ENCODE measurements at regions not wholly inside any gene's neighbourhood (a gene's known extent, or its start where the extent isn't known, plus 50 kb on each side); places are given as distances from the start of the nearest gene placed in this dataset.
"Not testable (repeated sequence)": the region's sequence is repeated elsewhere in the genome, so short reads cannot be mapped to it uniquely, and the experiment has no call there.

GRCh38 chr18:55763805-55764204, 175.8 kb upstream of the TCF4 start:
- DNase-seq (ENCODE audit: low read depth), result no peak

DNA sequence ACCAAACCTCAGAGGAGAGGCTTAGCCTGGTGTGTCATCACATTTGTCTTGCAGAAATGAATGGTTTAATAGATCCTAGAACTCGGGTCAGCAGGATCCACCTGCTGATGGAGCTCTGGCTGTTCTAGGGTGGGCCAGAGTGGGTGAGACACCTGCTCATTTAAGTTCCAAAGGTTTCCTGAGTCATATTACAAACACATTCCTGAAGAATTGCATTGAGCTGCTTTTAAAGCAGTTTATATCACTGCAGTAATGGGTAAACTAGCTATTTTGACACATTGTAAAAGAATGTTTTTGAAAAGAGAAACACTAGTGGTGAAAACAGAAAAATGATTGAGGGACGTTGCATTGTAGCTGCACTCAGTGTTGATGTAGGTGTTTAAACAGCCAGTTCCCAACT, 175.3 kb upstream of the TCF4 start:
- H3K4me3 ChIP-seq (ENCODE audit: low read depth, low read length), result no peak overlapping the region
- peak; percentile 47 for DNase-seq (ENCODE audit: low read depth)

More at GRCh38 chr18:55763805-55764204, 175.8 kb upstream of the TCF4 start:
- H3K4me3 ChIP-seq (ENCODE audit: low read depth, low read length), result no peak overlapping the region

GRCh38 chr18:55762424-55762823, 174.4 kb upstream of the TCF4 start:
- no peak overlapping the region for H3K4me3 ChIP-seq (ENCODE audit: low read depth, low read length)
- no peak for DNase-seq (ENCODE audit: low read depth)

GRCh38 chr18:55753643-55754263, 165.8 kb upstream of the TCF4 start:
- no peak overlapping the region for H3K4me3 ChIP-seq (ENCODE audit: low read depth, low read length)
- DNase-seq (ENCODE audit: low read depth), result no peak

DNA sequence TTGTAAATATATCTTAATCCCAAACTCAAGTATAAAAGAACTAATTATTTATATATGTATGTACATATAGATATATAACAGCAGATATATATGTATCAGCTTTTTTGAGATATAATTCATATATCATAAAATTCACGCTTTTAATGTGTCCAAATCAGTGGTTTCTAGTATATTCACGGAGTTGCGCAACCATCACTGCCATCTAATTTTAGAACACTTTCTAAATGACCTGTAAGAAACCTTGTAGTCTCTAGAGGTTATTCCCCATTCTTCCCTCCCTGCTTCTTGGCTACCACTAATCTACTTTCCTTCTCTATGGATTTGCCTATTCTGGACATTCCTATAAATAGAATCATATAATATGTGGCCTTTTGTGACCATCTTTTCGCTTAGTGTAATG, 163.5 kb upstream of the TCF4 start:
- no peak for DNase-seq (ENCODE audit: low read depth)
- H3K4me3 ChIP-seq (ENCODE audit: low read depth, low read length), result no peak overlapping the region

DNA sequence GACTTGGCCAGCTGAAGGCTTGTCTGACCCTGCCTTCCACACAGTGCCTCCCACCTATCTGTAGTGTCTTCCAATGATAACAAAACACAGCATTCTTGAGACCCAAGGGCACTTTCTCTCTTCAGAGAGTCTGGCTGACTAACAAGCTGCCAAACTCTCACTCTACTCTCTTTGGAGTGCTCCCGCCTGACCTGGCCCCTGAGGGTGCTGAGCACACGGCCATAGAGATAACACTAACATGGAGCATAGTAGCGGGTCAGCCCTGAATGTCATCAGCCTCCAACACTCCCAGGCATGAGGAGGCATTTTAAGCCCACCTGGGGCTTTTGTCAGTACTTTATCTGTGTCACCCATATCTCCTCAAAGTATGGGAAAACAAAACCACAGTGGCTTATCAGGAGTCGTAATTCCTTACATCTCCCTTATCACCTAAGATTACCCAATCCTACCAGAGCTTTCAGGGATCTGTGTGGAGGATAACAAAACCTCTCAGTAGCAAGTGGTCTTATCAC, 160.3 kb upstream of the TCF4 start:
- DNase-seq (ENCODE audit: low read depth), result no peak
- no peak overlapping the region for H3K4me3 ChIP-seq (ENCODE audit: low read depth, low read length)

- no peak for DNase-seq (ENCODE audit: low read depth)
- no peak overlapping the region for H3K4me3 ChIP-seq (ENCODE audit: low read depth, low read length)
These were observed 156.2 kb upstream of the TCF4 start for GRCh38 chr18:55744206-55744605.

GRCh38 chr18:55743736-55744135, 155.7 kb upstream of the TCF4 start:
- no peak for DNase-seq (ENCODE audit: low read depth)
- H3K4me3 ChIP-seq (ENCODE audit: low read depth, low read length), result no peak overlapping the region

- no peak overlapping the region for H3K4me3 ChIP-seq (ENCODE audit: low read depth, low read length)
- DNase-seq (ENCODE audit: low read depth), result no peak
These were observed 155.1 kb upstream of the TCF4 start for GRCh38 chr18:55743133-55743532.

- H3K4me3 ChIP-seq (ENCODE audit: low read depth, low read length), result no peak overlapping the region
- no peak for DNase-seq (ENCODE audit: low read depth)
These were observed 151.5 kb upstream of the TCF4 start for GRCh38 chr18:55739488-55739887.

DNA sequence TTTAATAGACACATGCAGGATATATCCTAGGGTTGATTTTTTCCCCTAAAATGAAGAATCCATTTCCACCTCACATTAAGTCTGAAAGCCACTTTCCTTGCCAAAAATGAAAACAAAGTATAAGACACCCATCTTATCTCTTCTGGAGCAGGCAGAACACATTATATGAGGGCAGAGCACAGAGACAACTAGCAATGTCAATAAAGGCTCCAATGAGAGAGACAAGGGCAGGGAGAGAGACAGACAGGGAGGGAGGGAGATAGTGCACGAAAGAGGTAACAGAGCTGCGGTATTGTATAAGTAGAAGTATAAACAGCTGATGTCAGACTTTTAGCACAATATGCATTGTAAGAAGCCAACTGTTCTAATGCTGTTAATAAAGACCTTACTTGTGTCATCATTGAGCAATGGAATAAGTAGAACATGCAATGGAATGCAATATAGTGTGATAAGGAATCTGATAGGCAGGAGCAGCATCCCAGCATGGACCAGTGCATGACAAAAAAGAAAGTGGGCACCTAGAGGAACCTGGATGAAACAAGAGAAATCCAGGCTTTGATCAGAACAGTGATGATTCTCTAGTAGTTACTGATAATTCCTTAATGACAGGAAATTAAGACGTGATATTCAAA, 150.6 kb upstream of the TCF4 start:
- no peak for DNase-seq (ENCODE audit: low read depth)
- H3K4me3 ChIP-seq (ENCODE audit: low read depth, low read length), result no peak overlapping the region

DNA sequence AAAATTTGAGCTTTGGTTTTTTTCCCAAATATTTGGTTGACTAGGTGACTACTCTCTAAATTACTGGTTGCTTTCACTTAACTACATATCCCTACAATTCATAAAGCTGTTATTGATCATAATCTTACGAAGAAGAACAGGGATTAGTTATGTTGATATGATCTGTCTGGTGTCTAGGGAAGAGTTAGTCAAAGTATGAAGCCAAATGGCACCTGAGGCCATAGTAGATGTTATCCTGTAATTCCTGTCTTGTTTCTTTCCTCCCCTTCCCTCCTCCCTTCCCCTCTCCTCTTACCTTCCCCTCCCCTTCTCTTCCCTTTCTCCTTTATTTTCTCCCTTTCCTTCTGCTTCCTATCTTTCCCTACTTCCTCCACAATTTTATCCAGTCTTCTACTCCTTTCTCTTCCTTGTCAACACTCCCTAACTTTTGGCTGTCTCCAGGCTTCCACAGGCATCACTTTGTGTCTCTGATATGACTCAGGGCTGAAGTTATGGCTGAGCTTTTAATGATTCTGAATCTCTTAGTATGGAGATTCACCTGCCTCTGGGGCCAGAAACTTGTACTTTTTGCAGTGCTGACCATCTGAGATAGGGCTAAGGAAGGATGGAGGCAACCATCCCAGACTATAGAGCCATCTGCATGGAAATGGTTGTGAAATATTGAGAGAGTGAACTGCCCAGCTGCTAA, 149.9 kb upstream of the TCF4 start:
- H3K4me3 ChIP-seq (ENCODE audit: low read depth, low read length), result no peak overlapping the region
- no peak for DNase-seq (ENCODE audit: low read depth)

DNA sequence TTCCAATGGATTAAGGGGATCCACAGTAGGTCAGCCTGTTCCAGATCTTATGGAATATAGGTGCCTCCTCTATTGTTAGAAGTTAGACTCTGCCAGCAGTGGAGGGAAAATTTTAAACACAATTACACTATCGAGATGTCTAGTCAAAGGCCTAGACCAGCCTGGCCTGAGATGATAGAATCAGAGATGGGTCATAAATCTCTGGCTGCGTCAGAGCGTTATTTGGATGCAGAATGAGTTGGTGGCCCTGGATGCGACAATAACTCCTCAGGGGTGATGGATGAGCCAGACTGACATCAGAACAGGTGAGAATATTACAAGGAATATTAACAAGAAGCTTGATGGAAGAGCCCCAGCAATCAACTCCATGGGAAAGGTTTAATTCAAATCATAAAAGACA, 149.3 kb upstream of the TCF4 start:
- no peak overlapping the region for H3K4me3 ChIP-seq (ENCODE audit: low read depth, low read length)
- no peak for DNase-seq (ENCODE audit: low read depth)

GRCh38 chr18:55735969-55736368, 148.0 kb upstream of the TCF4 start:
- DNase-seq (ENCODE audit: low read depth), result no peak
- no peak overlapping the region for H3K4me3 ChIP-seq (ENCODE audit: low read depth, low read length)

DNA sequence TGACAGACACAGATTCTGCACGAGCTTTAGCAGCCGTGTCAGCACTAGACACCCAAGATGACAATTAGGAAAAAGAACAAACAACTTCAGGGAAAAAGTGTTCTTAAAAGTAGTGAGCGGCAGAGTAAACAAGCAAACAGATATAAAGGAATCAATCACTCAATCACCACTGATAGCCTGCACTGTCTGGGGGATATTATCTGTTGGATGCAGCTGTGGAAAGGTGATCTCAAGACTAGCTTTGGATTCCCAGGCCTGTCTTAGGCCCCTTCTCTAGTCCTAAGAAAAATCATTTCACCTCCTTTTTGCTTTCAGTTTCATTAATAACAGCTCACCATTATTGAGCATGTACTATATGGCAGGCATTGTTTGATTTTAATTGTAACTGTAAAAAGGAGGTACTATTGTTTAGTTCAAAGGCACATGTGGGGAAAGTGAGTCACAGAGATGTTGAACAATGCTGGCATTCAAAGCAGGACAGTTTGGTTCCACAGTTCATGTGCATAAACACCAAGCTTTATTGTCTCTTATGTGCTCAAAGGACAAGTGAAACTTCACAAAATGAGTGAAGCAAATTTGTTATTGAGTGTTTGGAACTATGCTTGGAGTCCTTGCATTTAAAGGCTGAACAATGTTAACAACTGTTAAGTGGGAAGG, 147.3 kb upstream of the TCF4 start:
- DNase-seq (ENCODE audit: low read depth), result no peak
- H3K4me3 ChIP-seq (ENCODE audit: low read depth, low read length), result no peak overlapping the region

- no peak overlapping the region for H3K4me3 ChIP-seq (ENCODE audit: low read depth, low read length)
- peak; percentile 62 for DNase-seq (ENCODE audit: low read depth)
These were observed 144.5 kb upstream of the TCF4 start for GRCh38 chr18:55732227-55733106.

GRCh38 chr18:55731594-55732042, 143.6 kb upstream of the TCF4 start:
- H3K4me3 ChIP-seq (ENCODE audit: low read depth, low read length), result no peak overlapping the region
- no peak for DNase-seq (ENCODE audit: low read depth)

GRCh38 chr18:55721006-55721405, 133.0 kb upstream of the TCF4 start:
- not testable (repeated sequence) for DNase-seq (ENCODE audit: low read depth); H3K4me3 ChIP-seq (ENCODE audit: low read depth, low read length)

GRCh38 chr18:55713707-55714106, 125.7 kb upstream of the TCF4 start:
- H3K4me3 ChIP-seq (ENCODE audit: low read depth, low read length), result no peak overlapping the region

More at GRCh38 chr18:55713707-55714106, 125.7 kb upstream of the TCF4 start:
- DNase-seq (ENCODE audit: low read depth), result no peak

Measured in skeletal muscle cell (primary cell).